ENCODE measurements at regions not wholly inside any gene's neighbourhood (a gene's known extent, or its start where the extent isn't known, plus 50 kb on each side); places are given as distances from the start of the nearest gene placed in this dataset.

GRCh38 chr5:167071981-167072610 lies 1219.3 kb upstream of the WWC1 start:
- Mint-ChIP-seq H3K27ac (no peak overlapping the region), H3K36me3 (ENCODE audit: low read depth) (no peaks in the 10 kb centered on the region), H3K4me1 (no peaks in the 10 kb centered on the region), H3K4me3 (no peak overlapping the region), H3K9me3 (no peaks in the 10 kb centered on the region), H3K27me3 (ENCODE audit: insufficient read depth) (no peaks in the 10 kb centered on the region)
- Histone ChIP-seq H3K27ac (ENCODE audit: low read depth, low read length) (no peak overlapping the region), H3K9ac (ENCODE audit: extremely low read depth, low read length, poor library complexity, severe bottlenecking) (no peak overlapping the region), H3K9me3 (ENCODE audit: control insufficient read depth, low read length) (no peaks in the 10 kb centered on the region), H3K4me3 (ENCODE audit: low read length) (no peak overlapping the region), H3K4me1 (ENCODE audit: control insufficient read depth, insufficient read depth, low read length) (no peaks in the 10 kb centered on the region), H3K27me3 (ENCODE audit: control insufficient read depth, insufficient read depth, low read length, poor library complexity, severe bottlenecking) (no peaks in the 10 kb centered on the region), H3K36me3 (ENCODE audit: control insufficient read depth, insufficient read depth, low read length) (no peaks in the 10 kb centered on the region)
- 81 to 100% methylated on average over 3 to 5 of the region's 5 CpGs for WGBS, 2 experiments (ENCODE audit: insufficient coverage in 1 of 2, insufficient read length in 1 of 2)
- TF ChIP-seq, protein P1, sequence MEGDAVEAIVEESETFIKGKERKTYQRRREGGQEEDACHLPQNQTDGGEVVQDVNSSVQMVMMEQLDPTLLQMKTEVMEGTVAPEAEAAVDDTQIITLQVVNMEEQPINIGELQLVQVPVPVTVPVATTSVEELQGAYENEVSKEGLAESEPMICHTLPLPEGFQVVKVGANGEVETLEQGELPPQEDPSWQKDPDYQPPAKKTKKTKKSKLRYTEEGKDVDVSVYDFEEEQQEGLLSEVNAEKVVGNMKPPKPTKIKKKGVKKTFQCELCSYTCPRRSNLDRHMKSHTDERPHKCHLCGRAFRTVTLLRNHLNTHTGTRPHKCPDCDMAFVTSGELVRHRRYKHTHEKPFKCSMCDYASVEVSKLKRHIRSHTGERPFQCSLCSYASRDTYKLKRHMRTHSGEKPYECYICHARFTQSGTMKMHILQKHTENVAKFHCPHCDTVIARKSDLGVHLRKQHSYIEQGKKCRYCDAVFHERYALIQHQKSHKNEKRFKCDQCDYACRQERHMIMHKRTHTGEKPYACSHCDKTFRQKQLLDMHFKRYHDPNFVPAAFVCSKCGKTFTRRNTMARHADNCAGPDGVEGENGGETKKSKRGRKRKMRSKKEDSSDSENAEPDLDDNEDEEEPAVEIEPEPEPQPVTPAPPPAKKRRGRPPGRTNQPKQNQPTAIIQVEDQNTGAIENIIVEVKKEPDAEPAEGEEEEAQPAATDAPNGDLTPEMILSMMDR (conservative IDR thresholded peaks at IDR 0.05) = no peak
- DNase-seq = no peak

DNA sequence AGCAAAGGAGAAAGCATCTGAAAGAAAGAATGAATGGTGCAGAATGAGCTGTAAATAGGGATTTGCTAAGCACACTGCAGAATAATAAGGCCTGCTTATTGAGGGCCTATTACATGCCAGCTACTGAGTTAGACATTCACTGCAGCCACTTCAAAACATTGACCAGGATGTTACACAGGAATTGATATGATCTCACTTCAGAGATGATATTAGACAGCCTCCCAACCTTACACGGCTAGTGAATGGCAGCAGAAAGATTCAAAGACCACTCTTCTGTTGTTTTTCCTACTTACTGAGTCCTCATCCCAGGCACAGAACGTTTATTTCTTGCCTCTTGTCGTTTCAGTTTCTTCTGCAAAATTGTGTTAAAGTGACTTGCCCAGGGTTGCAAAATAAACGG lies 1209.9 kb upstream of the WWC1 start:
- TF ChIP-seq, protein P1 (conservative IDR thresholded peaks at IDR 0.05) = no peak
- no peak overlapping the region for H3K27ac ChIP-seq (ENCODE audit: low read depth, low read length)
- Mint-ChIP-seq H3K27ac (no peak overlapping the region), H3K27me3 (ENCODE audit: insufficient read depth) (no peaks in the 10 kb centered on the region), H3K36me3 (ENCODE audit: low read depth) (no peaks in the 10 kb centered on the region), H3K9me3 (no peaks in the 10 kb centered on the region), H3K4me1 (no peaks in the 10 kb centered on the region), H3K4me3 (no peak overlapping the region)
- DNase-seq = no peak
- no peak overlapping the region for H3K4me3 ChIP-seq (ENCODE audit: low read length)
- no peak overlapping the region for H3K9ac ChIP-seq (ENCODE audit: extremely low read depth, low read length, poor library complexity, severe bottlenecking)
- H3K9me3 ChIP-seq (ENCODE audit: control insufficient read depth, low read length) = no peaks in the 10 kb centered on the region
- H3K27me3 ChIP-seq (ENCODE audit: control insufficient read depth, insufficient read depth, low read length, poor library complexity, severe bottlenecking) = no peaks in the 10 kb centered on the region
- H3K36me3 ChIP-seq (ENCODE audit: control insufficient read depth, insufficient read depth, low read length) = no peaks in the 10 kb centered on the region
- 87 to 91% methylated on average over 4 of the region's 4 CpGs for WGBS, 2 experiments (ENCODE audit: insufficient coverage in 1 of 2, insufficient read length in 1 of 2)
- H3K4me1 ChIP-seq (ENCODE audit: control insufficient read depth, insufficient read depth, low read length) = no peaks in the 10 kb centered on the region

DNA sequence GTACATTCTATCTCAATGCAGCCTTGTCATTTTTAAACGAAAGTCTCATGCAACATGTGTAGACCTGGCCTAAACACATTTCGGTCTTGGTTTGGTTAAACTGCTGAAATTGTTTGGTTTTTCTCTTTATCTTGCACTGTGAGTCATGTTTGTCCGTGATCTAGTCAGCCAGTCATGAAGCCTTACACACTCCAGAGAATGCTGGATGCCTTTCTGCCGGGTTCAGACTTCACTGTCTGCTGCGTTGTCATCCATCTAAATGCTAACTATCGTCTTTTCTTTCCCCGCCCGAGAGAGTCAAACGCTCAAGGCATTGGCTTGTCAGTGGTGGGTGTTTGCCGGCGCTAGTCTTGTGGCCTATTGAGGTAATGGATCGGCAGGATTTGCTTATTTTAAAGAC lies 1194.6 kb upstream of the WWC1 start:
- no peak overlapping the region for H3K4me3 ChIP-seq (ENCODE audit: low read length)
- no peak overlapping the region for H3K9ac ChIP-seq (ENCODE audit: extremely low read depth, low read length, poor library complexity, severe bottlenecking)
- no peaks in the 10 kb centered on the region for H3K4me1 ChIP-seq (ENCODE audit: control insufficient read depth, insufficient read depth, low read length)
- WGBS, 2 experiments (ENCODE audit: insufficient coverage in 1 of 2, insufficient read length in 1 of 2) = 67 to 77% methylated on average over 8 to 12 of the region's 12 CpGs
- H3K27ac ChIP-seq (ENCODE audit: low read depth, low read length) = no peak overlapping the region
- Mint-ChIP-seq H3K27me3 (ENCODE audit: insufficient read depth) (no peaks in the 10 kb centered on the region), H3K9me3 (no peaks in the 10 kb centered on the region), H3K36me3 (ENCODE audit: low read depth) (no peaks in the 10 kb centered on the region), H3K4me1 (no peaks in the 10 kb centered on the region), H3K27ac (no peak overlapping the region), H3K4me3 (no peak overlapping the region)
- no peaks in the 10 kb centered on the region for H3K36me3 ChIP-seq (ENCODE audit: control insufficient read depth, insufficient read depth, low read length)
- DNase-seq = no peak
- H3K27me3 ChIP-seq (ENCODE audit: control insufficient read depth, insufficient read depth, low read length, poor library complexity, severe bottlenecking) = no peaks in the 10 kb centered on the region
- TF ChIP-seq, protein P1 (conservative IDR thresholded peaks at IDR 0.05) = no peak
- no peaks in the 10 kb centered on the region for H3K9me3 ChIP-seq (ENCODE audit: control insufficient read depth, low read length)

All from endodermal cell (in vitro differentiated cells).